LNCAP (cell line): ENCODE measurements at regions not wholly inside any gene's neighbourhood (a gene's known extent, or its start where the extent isn't known, plus 50 kb on each side); places are given as distances from the start of the nearest gene placed in this dataset.

Experiments used
- TF ChIP-seq, protein P1 (sequence below): fragments of 450-650 bp; IDR thresholded peaks from 2 replicates; pipeline ENCODE4 v1.5.1; 2017; ENCODE audit warnings: mild to moderate bottlenecking

DNA sequence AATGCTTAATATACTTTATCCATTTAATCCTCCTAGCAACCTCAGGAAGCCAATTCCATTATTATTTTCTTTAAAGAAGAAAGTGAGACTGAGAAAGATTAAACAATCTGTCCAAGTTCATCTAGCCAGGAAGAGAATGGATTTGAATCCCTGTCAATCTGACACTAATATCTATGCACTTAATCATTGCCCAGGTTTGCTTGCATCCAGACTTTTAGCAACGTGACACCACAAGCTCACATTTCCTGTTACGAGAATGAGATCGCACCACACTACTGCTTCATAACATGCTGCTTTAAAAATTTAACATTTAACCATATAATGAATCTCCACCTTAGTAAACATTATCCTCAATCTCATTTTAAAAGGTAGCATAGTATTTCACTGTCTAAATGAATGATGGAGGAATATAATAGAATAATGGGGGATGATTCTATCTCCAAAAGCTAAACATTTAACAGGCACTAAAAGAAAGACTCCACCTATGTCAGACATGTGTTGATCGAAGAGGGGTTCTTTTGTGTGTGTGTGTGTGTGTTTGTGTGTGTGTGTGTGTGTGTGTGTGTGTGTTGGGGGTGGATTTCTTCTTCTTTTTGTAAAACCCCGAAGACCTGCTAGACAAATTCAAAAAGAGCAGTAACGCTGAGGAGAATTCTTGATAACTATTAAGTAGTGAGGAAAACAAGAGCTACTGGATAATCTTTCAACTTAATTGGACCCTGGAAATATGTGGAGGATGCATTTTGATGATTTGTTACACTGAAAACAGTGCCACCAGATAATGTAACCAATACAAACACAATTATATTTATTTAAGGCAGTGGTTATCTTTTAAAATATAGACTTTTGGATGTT, 138.7 kb upstream of the NR3C1 start:
- TF ChIP-seq, protein P1, sequence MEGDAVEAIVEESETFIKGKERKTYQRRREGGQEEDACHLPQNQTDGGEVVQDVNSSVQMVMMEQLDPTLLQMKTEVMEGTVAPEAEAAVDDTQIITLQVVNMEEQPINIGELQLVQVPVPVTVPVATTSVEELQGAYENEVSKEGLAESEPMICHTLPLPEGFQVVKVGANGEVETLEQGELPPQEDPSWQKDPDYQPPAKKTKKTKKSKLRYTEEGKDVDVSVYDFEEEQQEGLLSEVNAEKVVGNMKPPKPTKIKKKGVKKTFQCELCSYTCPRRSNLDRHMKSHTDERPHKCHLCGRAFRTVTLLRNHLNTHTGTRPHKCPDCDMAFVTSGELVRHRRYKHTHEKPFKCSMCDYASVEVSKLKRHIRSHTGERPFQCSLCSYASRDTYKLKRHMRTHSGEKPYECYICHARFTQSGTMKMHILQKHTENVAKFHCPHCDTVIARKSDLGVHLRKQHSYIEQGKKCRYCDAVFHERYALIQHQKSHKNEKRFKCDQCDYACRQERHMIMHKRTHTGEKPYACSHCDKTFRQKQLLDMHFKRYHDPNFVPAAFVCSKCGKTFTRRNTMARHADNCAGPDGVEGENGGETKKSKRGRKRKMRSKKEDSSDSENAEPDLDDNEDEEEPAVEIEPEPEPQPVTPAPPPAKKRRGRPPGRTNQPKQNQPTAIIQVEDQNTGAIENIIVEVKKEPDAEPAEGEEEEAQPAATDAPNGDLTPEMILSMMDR, result no peak

DNA sequence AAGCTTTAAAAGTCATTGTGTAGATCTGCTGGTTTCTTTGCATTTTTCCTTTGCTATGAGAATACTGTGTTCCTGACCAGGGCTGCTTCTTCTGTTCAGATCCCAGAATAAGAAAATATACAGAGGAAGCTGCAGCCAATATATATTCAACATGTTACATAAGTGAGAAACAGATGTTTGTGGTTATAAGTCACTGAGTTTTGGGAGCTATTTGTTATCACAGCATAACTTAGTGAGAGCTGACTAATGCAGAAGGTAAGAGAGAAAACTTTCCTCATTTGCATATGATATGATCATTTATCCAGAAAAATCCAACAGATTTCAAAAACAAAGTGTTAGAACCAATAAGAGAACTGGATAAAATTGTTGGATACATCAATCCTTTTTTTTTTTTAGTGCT, 136.3 kb upstream of the NR3C1 start:
- TF ChIP-seq, protein P1, result no peak

DNA sequence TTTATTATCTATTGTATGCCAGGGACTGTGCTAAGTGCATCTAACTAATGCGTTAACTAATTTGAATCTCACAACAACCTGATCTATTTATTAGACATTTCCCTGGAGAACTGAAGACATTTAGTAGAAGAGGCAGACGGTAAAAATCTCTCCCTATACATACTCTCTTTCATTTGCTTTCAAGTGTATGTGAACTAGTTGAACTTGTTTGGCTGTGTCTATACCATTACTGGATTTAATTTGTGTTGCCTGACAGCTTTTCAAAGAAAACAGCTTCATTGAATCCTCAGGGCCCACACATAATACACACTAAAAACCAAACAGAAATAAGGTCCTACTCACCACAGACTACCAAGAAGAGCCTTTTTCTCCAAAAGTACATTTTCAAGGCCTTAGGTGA, 133.6 kb upstream of the NR3C1 start:
- TF ChIP-seq, protein P1, result no peak

DNA sequence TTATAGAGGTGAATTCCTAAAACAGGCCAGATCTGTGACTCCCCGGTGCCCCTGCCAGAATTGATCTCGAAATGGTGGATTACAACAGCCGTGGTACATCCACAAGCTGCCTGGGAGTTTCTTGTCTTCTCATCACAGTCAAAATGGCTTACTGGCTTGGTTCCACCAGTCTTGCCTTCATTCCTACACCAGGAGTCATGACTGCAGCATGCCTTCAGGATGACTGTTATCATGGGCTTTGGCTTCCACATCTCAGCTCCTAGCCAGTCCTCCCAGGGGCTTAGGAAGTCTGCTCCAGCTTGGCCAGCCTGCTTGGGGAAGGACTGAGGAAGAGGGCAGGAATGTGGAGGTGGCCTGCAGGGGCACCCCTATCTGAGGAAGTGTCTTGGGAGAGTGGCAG, 132.9 kb upstream of the NR3C1 start:
- TF ChIP-seq, protein P1, result no peak

DNA sequence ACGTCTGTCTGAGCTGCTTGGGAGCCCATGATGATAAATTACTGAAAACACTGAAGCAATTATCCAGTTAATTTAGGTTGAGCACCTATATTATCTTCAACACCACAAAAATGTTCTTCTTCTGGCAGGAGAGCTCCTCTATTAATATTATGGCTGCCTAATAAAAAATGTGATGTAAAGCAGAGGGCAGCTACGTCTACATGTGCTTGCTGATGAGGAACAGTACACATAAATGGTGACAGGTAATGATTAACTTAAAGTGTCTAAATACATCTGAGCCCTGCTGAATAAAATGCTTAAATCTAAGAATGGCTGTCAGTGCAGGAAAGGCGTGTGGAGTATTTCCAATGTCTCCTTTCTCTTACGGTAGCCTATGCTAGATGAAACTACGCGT, 131.3 kb upstream of the NR3C1 start:
- TF ChIP-seq, protein P1, result no peak

DNA sequence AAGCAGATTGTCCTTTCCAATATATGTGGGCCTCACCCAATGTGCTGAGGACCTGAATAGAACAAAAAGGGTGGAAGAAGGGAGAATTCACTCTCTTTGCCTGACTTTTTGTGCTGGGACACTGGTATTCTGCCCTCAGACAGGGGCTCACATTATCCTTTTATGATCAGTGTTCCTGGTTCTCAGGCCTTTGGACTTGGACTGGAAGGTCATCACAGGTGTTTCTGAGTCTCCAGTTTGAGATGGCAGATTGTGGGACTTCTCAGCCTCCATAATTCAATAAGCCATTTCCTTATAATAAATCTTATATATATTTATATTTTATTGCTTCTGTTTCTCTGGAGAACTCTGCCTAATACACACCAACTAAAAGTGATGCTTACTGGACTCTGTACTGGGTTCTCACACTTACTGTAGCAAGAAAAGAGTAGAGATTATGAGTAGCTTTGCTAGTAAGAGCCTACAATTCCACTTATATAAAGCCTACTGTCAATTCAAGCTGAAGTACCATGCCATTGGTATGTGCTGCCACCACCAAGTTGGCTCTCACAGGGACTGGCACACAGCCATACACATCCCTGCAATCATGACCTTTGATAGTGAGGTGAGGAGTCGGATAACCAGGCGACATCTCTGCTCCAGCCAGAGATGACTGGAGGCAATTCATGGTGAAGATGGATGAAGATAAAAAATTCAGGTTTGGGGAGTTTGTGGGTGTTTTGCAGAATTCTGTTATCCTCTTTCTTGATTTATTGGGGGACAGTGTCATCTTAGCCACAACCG, 130.7 kb upstream of the NR3C1 start:
- TF ChIP-seq, protein P1, result no peak

DNA sequence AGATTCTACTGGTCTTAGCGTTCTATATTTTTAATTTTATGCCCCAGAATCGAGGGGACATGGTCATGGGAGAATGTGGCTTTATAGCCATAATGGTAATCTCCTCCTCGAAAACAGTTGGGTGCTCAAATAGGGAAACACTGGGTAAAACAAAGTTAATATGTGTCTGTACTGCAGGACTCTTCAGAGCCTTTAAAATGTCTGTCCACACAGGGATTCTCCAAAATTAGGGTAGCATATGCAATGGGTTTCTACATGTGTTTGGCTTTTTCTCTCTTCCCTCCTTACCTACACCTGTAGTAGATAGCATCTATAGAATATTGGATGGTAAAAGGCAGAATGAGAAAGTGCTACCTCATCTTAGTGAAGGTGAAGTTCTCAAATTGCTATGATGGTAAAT, 130.0 kb upstream of the NR3C1 start:
- TF ChIP-seq, protein P1, result no peak
